GM18505 (cell line): ENCODE measurements at regions not wholly inside any gene's neighbourhood (a gene's known extent, or its start where the extent isn't known, plus 50 kb on each side); places are given as distances from the start of the nearest gene placed in this dataset.

Experiments
- ATAC-seq: cut with Tn5 transposase; IDR thresholded peaks from one replicate; pipeline ENCODE4 v1.9.1; 2021; ENCODE audit not compliant: unreplicated experiment
- POLR2A ChIP-seq: IDR thresholded peaks from 4 replicates; pipeline ENCODE4 v1.6.1; 2011; ENCODE audit warnings: borderline replicate concordance; ENCODE audit not compliant: insufficient read depth, insufficient read length; ENCODE audit errors: extremely low read depth

DNA sequence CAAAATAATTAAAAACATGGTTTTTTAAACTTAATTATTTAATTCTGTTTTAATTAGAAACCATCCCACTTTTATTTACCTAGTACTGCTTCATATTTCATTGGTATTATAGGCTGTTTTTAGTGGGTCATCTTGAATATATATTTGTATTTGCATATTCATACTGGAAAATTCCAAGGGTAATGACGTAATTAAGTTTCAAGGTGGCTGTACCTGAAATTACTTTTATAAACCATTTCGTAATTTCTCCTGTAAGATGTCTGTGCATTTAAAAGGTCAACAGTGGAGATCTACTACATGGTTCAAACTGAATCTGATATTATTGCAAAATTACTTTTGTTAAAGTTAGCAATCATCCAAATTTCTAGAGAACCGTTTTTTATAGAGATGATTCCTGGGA lies 133.8 kb upstream of the NAALADL2 start:
- no peak for ATAC-seq
- no peak for TF ChIP-seq POLR2A

DNA sequence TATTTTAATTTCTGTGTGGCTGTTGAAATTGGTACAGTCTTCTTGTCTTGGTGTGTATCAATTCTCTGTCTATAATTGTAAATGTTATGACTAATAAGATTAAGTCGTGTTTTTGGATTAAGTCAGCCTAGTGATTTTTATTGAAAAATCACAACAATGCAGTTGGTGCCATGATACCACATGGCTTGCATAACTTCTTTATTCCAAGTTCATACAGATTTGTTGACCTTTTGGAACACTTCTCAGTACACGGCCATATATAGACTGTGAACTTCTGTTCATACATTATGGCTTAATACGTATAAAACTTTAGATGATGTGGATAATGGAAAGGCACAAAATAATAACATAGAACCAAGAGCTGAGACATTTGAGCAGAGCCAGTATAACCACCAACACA lies 121.2 kb upstream of the NAALADL2 start:
- TF ChIP-seq POLR2A: no peak

DNA sequence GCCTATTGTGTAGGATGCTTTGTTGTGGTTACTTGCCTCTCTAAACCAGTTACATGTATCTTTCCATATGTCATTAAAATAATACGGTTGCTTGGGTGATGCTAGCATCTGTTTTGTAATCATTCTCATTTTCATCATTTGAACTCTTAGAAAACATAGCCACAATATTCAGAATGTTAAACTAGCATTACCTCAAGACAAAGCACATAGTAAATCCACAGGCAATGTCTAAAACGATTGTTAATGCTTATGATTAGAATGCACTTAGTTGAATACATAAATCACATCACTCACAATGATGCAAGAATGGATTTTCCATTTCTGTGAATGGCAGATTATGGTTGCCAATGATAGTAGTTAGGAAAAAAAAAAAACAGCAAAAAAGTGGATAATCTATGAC lies 110.0 kb upstream of the NAALADL2 start:
- ATAC-seq: no peak
- no peak for TF ChIP-seq POLR2A

More for the DNA sequence above, 121.2 kb upstream of the NAALADL2 start:
- no peak for ATAC-seq

DNA sequence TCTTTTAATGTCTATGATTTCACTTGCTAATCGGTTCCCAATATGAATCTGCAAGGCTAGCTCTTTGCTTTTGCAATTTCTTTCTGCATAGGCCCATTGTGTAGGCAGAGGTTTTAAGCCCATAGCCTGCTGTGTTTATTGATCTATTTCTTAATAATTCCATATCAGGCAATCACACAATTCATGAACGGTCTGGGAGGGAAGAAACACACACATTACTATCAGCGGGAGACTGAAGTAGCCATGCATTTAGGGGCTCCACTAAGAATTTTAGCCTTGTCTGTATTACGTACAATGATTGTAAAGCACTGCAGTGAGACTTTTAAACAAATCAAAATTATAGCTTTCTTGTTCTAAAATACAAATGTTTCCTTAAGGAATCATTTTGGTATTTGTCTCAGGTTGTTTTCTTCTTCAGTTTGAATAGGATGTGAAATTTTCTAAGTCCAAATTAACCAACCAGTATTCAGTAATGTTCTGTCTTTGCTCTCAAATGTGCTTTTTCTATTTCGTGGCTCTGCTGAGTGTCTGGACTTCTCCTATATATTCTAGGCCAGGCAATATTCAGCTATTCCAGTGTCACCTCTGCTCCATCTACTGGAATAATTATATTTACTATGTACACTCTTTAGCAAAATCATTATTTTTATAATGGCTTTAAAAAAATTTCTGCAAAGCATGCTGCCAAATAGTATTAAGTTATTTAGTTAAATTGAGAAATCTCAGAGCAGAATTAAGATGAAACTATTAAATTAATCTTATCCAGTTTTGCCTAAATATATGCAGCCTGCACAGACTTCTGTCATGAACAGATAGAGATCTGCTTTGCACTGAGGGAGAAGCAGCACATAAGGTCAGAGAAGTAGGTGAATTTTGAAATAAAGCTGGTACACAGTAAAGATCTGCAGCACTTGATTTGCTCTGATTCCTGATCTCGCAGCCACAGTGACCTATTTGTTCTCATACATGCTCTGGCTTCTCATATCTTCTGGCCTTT lies 103.0 kb upstream of the NAALADL2 start:
- no peak for ATAC-seq
- no peak for TF ChIP-seq POLR2A

DNA sequence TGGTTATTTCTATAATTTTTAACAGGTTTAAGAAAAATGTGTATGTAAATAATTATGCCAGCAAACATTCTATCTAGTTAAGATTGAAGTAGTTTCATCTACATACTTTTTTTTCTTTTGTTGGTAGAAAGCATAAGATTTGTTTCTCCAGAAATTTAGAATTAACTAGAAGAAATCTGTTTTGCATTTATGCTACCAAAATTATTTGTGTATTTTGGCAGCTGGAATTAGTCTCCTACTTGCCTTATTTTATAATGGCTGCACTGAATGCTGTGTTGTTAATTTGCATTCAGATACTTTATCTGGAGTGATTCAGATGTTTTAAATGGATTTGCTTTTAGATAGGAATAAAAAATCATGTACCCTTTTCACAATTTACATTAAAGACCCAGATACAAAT lies 100.2 kb upstream of the NAALADL2 start:
- ATAC-seq: no peak

DNA sequence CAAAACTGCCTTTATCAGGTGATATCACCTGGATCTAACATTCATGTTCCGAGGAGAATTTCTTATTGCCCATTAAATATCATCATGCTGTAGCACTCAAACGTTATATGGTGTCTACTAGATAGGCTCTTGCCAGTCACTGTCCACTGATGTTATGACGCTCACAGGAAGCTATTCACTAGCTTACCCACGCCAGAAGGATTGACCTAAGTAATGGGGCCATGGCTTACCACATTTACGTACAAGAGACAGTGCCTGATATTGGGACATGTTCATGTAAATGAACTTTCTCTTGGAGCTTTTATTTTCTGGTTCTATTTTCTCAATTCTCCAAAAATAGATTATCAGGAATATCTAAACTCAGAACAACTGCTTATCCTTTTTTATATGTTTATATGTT lies 91.7 kb upstream of the NAALADL2 start:
- no peak for ATAC-seq
- no peak for TF ChIP-seq POLR2A

More for the DNA sequence above, 100.2 kb upstream of the NAALADL2 start:
- TF ChIP-seq POLR2A: no peak

DNA sequence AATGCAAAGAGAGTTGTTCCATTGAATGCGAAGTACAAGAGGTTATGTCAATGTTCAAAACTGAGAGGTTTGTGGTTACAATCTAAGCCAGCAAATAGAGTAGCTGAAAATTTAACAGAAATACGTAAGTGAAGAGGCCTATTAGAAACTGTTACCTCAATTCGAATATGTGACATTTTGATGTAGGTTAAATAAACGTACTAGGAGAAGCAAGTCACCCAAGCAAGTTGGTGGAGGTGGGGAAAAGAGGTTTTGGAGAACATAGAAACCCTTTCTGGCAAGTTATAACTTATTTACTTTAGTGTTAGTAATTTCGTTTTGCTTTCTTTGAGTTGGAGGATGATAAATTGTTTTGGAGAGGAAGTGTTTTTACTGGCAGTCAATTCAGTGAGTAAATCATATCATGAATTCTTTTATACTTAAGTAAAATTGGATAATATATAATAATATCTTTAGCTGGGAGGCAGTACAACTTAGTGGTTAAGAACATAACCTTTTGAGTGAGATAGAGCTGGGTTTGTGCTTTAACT lies 91.2 kb upstream of the NAALADL2 start:
- TF ChIP-seq POLR2A: no peak
- ATAC-seq: no peak

DNA sequence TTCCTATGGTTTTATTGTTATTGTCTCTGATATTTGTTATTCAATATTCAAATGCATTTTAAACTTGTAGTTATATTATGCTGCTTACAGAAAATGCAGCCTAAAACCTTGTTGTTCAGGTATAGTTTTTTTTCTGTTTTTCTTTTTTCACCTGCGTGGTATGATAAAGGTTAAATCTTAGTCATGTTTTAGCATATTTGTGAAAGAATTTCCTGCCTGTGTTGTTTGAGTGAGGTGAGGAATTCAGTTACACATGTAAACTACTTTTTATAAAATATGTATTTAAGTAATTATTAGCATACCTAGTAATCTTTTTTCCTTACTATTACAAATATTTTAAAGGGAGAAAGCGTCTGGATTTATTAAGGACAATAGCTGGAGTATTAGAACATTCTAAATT lies 90.0 kb upstream of the NAALADL2 start:
- no peak for TF ChIP-seq POLR2A
- no peak for ATAC-seq

DNA sequence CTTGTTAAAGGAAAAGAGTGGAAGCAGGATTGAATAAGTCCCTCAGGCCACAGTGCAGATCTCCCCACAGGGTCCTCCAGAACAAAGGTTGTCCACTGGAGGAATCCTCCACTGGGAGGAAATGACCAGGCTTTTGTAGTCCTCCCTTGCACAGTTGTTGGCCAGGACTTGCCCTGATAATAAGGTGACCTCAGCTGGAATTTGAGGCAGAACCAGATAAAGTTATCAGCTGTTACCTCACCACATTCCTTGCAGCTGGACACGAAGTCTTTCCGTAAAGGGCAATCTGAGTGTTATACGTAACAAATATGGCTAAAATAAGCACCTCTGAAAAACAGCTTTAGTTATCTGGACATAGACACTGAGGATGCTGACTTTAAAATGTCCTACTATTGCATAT lies 83.5 kb upstream of the NAALADL2 start:
- TF ChIP-seq POLR2A: no peak
- ATAC-seq: no peak

DNA sequence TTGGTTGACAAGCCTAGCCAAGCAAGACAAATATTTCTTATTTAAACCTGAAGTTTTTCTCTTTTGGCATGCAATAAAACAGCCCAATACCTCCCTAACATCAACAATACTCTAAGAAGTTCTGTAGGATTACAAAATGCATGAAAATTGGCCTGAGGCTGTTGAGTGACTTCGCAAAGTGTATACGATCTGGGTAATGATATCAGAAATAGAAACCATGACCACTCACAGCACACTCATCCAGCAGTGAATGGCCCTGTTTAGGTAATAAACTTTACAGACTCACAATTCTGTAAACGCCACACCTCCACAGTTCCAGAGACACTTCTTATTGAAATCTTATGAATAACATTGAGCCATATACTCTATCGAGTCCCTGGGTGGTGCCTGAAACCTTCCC lies 83.0 kb upstream of the NAALADL2 start:
- no peak for TF ChIP-seq POLR2A

DNA sequence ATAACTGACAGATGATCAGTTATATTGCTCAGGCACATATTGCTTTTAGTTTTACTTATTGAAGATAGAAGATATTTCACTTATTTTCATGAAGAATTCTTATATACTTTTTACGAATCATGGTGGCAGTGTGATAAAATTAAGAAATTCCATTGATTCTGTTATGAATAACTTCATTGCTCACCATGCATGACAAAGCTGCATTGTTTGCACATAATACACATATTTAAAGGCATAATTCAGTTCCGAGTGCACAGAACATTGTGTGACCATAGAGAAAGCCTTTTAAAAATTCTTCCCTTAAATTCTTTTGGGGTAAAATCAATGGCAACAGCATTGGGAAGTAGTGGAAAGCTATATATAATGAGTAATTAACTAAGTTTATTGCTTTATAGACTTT lies 82.5 kb upstream of the NAALADL2 start:
- no peak for TF ChIP-seq POLR2A
- ATAC-seq: no peak

More for the DNA sequence above, 83.0 kb upstream of the NAALADL2 start:
- no peak for ATAC-seq

DNA sequence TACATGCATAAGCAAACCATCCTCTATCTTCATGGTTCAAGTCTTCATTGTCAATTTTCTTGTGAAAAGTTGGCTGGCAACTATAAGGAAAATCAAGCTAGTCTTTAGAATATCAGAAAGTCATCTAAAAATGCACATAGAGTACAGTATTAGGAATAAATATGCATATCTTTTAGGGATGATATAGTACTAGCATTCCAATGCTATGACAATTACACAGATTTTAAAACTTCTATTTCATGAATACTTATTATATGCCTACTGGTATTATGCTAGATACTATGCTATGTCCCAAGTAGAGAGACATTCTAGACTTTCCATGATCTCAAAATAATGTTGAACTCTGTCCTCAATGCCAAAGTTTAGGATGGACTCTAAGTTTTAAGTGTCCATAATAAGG lies 81.3 kb upstream of the NAALADL2 start:
- no peak for TF ChIP-seq POLR2A
- no peak for ATAC-seq

DNA sequence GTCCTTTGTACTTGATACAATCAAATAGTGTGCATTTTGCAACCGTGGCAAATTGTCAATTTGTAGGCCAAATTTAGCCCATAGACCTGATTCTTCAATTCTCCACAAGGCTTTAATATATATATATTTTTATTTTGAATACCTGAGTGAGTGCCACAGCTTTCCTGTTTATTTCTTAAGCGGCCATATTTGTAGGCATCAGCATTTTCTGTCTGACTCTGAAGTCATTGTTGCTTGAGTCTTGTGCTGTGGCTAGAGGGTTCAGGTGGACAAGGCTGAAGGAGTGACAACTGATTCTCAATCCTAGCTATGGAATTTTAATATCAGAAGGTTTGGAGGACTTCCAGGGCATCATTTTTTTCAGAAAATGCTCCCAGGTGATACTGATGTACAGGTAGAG lies 75.6 kb upstream of the NAALADL2 start:
- no peak for ATAC-seq
- TF ChIP-seq POLR2A: no peak

DNA sequence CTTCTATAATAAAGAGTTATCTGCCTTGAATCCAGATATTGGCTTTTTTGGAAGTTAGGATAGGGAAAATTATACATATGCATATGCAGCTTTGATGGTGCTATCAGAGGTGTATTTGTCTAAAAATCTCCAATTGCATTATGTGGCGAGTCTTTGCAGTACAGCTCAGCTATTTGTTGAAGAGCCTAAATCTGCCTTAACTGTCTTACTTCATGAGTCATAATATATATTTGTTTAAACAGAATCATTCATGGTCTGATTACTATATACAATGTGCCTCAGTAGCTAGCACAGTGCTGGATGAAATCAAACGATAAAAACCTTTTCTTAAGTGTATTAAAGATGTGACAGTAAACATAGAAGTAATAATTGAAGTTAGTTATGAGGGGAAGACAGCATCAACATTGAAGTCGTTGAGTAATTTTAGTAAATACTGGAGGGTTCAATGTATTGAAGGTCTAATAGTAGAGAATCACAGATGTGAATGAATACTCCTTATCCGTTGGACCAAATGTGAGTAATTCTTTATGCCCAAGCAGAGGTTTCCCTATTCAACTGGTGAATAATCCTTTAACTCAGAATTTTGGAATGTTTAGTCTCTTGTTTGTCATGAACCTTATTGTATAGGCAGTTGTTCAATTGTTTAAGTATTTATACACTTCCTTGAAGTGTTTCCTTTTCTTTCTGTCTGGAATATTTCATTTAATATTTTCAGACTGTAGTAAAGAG lies 74.8 kb upstream of the NAALADL2 start:
- TF ChIP-seq POLR2A: no peak
- no peak for ATAC-seq

DNA sequence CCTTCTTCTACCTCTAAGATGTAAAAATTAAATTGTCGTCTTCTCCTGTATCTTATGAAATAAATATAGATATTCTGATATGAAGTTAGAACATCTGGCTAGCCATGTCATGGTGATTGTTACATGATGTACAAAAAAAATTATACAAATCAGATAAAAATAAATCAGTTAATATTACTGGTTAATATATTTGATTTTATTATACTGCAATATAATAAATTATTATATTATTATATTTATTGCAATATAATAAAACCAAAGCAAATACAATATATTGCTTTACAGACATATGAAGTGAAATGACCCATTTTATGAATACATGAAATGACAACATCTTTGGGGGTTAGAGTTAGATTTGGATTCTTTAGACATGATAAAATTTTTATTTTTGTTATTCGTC lies 72.3 kb upstream of the NAALADL2 start:
- TF ChIP-seq POLR2A: no peak
- no peak for ATAC-seq

DNA sequence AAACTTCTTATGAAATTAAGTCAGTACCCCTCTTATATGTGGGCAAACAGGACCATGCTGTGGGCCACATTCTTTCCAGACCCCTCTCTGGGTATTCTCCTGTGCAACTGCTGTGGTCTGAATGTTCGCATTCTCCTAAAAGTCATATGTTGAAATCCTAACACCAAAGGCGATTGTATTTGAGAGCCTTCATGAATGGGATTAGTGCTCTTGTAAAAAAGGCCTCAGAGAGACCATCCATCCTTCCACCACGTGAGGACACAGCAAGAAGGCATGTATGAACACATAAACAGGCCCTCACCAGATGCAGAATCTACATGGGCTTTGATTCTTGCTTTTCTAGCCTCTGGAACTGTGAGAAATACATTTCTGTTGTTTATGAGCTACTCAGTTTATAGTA lies 68.0 kb upstream of the NAALADL2 start:
- no peak for TF ChIP-seq POLR2A
- no peak for ATAC-seq
